GM23248 (cell line): ENCODE measurements at regions not wholly inside any gene's neighbourhood (a gene's known extent, or its start where the extent isn't known, plus 50 kb on each side); places are given as distances from the start of the nearest gene placed in this dataset.

Source experiments
- EZH2 ChIP-seq: fragments of 200-600 bp; sonication (generic); IDR thresholded peaks from 2 replicates; pipeline ENCODE4 v1.6.1; 2018; ENCODE audit warnings: antibody characterized with exemption, mild to moderate bottlenecking; ENCODE audit not compliant: insufficient read depth, poor library complexity, severe bottlenecking
- EZH2phosphoT487 ChIP-seq: fragments of 200-600 bp; sonication (generic); IDR thresholded peaks from 2 replicates; pipeline ENCODE4 v1.6.1; 2018; ENCODE audit warnings: antibody characterized with exemption, moderate library complexity, mild to moderate bottlenecking, low read depth; ENCODE audit not compliant: insufficient read depth

- TF ChIP-seq EZH2phosphoT487 (no peak), EZH2 (no peak)
Observed at GRCh38 chr16:62903961-62904502, 867.8 kb upstream of the CDH8 start.
